Activated CD4-positive, alpha-beta T cell treated with anti-CD3 and anti-CD28 coated beads, Interleukin-2, amount 50 U/mL, for 1 hour (primary cell): ENCODE measurements at regions not wholly inside any gene's neighbourhood (a gene's known extent, or its start where the extent isn't known, plus 50 kb on each side); places are given as distances from the start of the nearest gene placed in this dataset.

Source experiments
- DNase-seq: peaks from one replicate; pipeline ENCODE4 v3.0.0-alpha.2; 2020

GRCh38 chr5:4866131-4866659, 273.9 kb upstream of the ADAMTS16 start:
- no peak for DNase-seq

- no peak for DNase-seq
Measured at GRCh38 chr5:4866817-4867216, 273.3 kb upstream of the ADAMTS16 start.

DNA sequence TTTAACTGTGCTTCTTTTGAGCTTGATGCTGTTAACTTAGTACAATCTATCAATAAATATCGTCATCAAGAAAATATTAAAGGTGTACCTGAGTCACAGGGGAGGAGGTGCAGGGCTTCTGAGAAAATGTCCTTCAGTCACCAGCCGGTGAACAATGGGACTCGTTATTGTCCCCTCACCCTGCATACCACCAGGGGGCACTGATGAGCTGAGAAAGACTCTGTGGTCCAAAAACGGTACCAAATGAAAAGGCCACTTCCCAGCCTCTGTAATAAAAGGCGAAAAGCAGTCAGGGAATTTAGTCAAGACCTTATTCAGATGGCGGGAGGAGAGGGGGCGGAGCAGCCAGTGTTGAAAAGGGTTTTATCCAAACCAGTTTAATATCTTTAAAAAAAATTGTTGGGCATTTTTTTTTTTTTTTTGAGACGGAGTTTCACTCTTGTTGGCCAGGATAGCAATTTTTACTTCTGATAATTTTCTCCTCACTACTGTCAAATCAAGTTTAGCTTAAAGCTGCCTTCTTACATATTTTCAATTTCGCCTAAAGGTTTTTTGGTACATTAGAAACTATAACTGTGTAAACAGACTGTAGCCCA, 271.9 kb upstream of the ADAMTS16 start:
- peak; percentile 24 for DNase-seq

GRCh38 chr5:4873652-4874051, 266.5 kb upstream of the ADAMTS16 start:
- DNase-seq, result no peak

DNA sequence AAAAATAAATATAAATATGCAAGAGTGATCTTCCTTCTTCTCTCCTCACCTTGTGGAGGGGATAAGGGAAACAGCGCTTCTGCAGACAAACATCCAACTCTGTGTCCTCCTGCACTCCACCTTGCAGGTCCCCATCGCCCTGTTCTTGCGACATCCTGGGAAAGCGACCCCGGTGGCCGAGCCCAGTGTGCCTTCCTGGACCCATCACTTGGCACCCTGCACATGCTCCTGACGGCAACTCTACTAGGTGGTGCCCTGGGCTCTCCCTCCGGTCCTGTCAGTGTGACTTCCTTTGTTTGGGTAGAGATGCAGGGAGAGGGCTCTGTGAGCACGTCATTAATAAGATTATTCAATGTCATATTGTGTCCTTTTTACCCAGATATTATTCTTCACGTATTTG, 266.0 kb upstream of the ADAMTS16 start:
- no peak for DNase-seq

DNA sequence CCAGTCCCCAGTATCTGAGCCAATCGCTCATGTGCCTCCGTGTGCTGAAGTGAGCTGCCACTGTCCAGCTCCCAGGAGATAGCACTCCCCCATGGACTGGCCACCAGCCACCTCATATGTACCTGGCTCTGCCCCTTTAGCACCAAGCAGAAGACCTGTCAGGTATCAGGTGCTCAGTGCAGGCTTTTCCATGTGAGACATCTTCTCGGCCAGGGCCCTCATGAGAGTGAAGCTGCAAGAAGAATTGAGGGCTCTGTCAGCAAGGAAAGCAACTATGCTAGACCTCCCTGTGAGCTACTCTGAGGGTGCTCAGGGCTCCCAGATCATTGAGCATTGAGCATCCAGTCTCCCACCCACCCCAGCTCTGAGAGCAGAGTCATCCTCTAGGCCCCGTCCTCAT, 264.2 kb upstream of the ADAMTS16 start:
- DNase-seq, result no peak

DNA sequence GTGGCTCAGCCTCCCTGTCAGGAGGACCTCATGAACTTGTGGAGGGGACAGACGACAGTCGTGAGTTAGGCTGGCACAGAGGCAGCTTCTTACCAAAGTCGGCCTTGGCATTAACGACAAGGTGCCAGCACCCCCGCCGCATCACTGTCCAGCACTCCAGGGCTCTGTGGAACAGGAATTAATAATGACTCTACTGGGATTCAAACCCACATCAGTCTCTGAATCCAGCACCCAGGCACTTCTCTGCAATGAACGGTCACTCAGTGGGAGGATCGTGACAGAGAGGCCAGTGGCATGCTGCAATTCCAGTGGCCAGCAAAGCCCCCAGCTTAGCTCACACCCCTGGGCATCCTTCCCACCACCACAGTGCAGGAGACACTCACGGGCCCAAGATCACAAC, 263.3 kb upstream of the ADAMTS16 start:
- no peak for DNase-seq

GRCh38 chr5:4877579-4877978, 262.6 kb upstream of the ADAMTS16 start:
- DNase-seq, result no peak

GRCh38 chr5:4879075-4879474, 261.1 kb upstream of the ADAMTS16 start:
- DNase-seq, result no peak

DNA sequence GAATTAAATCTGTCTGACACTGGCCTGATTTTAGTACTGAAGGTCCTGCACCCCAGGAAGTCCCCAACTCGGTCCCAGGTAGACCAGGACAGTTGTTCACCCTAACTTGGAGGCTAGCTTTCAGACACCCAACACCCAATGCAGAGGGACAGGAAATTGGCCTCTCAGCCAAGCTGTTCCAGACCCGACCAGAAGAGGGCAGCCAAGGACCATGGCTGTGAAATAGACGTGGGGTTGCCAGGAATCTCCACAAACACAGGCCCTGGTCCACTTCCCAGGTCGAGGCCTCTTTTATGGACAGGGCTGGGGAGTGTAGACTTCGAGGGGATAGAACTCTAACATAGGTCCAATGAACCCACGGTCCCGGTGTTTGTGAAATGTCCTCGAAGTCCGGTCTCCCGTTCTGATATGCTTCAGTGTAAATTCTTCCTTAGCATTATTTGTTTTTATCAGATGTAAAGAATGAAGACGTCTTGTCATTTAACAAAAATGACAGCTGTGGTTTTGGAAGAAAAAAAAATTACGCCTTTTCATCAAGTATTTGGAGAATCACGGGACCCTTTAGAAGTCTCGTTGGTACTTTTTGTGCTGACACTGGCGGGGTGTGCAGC, 260.3 kb upstream of the ADAMTS16 start:
- DNase-seq, result peak; percentile 16

- no peak for DNase-seq
Measured at GRCh38 chr5:4880304-4880741, 259.8 kb upstream of the ADAMTS16 start.

- DNase-seq, result no peak
Measured at GRCh38 chr5:4881366-4882002, 258.6 kb upstream of the ADAMTS16 start.

DNA sequence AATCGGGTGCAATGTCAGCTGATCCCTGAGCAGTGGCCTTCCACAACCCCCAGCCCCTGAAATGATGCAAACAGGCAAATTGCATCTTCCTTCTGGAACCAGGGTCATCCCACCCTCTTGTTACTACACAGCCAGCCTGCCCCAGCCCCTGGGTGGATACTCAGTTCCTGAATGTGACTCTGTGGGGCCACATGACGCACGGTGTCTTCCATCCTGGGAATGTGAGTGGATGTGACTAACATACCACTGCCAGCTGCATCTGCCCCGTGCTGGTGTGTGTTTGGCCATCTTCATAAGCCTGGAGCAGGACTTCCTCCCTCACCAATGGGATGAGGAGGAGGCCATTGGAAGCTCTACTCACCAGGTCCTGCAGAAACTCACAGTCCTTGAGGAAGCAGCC, 257.9 kb upstream of the ADAMTS16 start:
- DNase-seq, result no peak

- no peak for DNase-seq
Measured at GRCh38 chr5:4883360-4883759, 256.8 kb upstream of the ADAMTS16 start.

- no peak for DNase-seq
Measured at GRCh38 chr5:4893063-4893744, 246.9 kb upstream of the ADAMTS16 start.

DNA sequence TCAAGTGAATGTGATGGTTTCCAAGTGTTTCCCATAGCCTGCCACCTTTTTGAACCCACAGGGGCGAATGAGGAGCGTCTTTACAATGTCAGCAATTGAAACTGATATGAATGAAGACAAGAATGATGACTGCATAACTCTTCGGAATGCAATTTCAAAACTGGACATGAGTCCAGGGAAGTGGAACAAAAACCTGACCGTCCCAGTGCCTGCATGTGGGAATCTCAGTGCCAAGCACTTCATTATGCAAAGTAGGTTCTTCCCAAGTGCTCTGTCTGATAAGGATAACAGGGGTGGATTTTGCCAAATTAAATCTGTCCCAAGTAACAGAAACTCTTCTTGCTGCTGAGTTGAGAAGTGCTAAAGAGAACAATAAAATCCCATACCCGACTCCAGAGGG, 243.8 kb upstream of the ADAMTS16 start:
- DNase-seq, result no peak

GRCh38 chr5:4901305-4901811, 238.8 kb upstream of the ADAMTS16 start:
- no peak for DNase-seq

GRCh38 chr5:4901924-4902323, 238.2 kb upstream of the ADAMTS16 start:
- no peak for DNase-seq

DNA sequence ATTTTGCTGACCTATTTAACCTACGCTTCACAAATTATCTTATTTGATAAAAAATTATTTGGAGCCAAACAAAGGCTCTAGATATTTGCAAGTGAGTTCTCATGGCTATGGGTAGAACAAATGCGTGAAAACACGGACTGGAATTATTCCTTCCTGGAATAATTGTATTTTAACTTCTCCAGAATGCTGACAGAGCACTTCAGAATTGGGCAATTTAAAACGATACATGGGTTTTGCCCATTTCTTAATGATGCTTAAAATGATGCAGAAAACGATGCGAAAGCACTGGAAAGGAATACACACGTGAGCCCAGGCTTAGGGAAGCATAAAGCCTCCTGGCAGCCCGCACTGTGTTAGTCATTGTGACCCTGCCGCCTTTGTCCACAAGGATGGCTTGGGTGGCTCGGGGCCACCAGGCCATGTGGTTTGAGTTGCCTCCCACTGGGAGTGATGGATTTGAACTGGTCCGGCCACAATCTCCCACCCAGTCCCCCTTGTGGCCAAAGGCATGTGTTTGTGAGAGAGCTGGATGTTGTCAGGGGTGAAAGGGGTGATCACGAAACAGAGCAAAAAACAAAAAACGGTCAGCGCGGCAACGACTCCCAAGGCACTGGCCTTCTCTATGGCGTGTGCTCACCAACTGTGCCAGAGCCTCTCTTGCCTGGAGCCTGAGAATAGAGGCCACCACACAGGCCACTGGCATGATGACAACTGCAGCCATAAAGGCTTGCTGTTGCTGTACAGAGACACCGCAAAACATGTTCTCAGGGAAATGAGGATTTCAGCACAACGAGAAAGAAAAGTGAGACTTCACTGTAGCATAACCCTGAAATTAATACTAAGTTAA, 234.2 kb upstream of the ADAMTS16 start:
- DNase-seq, result no peak

DNA sequence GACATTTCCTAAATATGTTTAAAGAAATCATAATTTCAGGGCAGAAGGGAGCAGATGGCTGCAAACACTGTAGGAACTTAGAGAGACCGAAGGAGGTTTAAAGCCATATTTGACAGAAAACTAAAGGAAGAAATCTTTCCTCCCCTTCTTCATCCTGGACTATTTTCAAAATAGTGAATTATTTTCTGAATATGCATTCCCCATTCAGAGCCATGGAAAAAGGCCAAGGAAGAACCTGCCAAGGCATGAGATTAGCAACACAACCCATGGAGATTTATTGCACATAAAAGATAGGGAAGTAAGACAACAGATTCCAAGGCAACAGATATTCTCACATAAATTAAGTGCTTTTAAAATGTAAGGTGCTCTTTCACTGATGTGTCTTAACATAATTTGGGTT, 233.3 kb upstream of the ADAMTS16 start:
- DNase-seq, result no peak

- DNase-seq, result no peak
Measured at GRCh38 chr5:4907571-4907970, 232.6 kb upstream of the ADAMTS16 start.

GRCh38 chr5:4909086-4909485, 231.0 kb upstream of the ADAMTS16 start:
- DNase-seq, result no peak
